Prostate gland (tissue), 2 donors: ENCODE measurements at regions not wholly inside any gene's neighbourhood (a gene's known extent, or its start where the extent isn't known, plus 50 kb on each side); places are given as distances from the start of the nearest gene placed in this dataset.

Source experiments
- POLR2A ChIP-seq: fragments of 450-650 bp; IDR thresholded peaks from one replicate; pipeline ENCODE4 v1.6.1; 2016; ENCODE audit warnings: antibody characterized with exemption, mild to moderate bottlenecking
- POLR2AphosphoS5 ChIP-seq: sonication (generic); formaldehyde crosslinking; IDR thresholded peaks from one replicate; pipeline ENCODE4 v1.6.1; 2017; ENCODE audit warnings: antibody characterized with exemption
- TF ChIP-seq, protein P1 (sequence below), 4 experiments: fragments of 200-600 bp in 2 of 4; fragments of 450-650 bp in 2 of 4; sonication (generic) in 2 of 4; IDR thresholded peaks; 1 replicate in 3 of 4; 2 replicates in 1 of 4; pipeline ENCODE4 v1.5.1; 2016 to 2019; ENCODE audit warnings: antibody characterized with exemption in 4 of 4, mild to moderate bottlenecking in 2 of 4, moderate library complexity in 2 of 4

DNA sequence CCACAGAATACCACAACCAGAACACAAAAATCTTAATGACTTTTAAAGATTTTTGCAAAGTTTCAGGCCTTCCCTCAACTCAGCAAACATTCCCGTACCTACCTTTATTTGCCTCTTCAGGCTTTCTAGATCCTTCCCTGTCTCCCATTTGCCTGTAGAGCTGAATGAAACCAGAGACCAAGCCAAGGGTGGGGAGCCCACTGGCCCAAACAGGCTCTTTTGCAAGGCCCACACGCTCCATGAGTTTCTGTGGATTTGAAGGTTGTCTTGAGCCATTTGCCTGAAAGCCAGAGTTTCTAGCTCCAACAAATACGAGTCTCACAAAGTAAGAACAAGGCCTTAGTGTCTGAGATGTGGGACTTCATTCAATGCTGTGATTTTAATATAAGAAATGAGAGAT is 107.8 kb downstream of the GAS1 start:
- TF ChIP-seq, protein P1, sequence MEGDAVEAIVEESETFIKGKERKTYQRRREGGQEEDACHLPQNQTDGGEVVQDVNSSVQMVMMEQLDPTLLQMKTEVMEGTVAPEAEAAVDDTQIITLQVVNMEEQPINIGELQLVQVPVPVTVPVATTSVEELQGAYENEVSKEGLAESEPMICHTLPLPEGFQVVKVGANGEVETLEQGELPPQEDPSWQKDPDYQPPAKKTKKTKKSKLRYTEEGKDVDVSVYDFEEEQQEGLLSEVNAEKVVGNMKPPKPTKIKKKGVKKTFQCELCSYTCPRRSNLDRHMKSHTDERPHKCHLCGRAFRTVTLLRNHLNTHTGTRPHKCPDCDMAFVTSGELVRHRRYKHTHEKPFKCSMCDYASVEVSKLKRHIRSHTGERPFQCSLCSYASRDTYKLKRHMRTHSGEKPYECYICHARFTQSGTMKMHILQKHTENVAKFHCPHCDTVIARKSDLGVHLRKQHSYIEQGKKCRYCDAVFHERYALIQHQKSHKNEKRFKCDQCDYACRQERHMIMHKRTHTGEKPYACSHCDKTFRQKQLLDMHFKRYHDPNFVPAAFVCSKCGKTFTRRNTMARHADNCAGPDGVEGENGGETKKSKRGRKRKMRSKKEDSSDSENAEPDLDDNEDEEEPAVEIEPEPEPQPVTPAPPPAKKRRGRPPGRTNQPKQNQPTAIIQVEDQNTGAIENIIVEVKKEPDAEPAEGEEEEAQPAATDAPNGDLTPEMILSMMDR (IDR thresholded peaks at IDR 0.05) = no peak
- TF ChIP-seq POLR2AphosphoS5 (no peak), POLR2A (no peak)
